Smooth muscle cell (in vitro differentiated cells): ENCODE measurements at regions not wholly inside any gene's neighbourhood (a gene's known extent, or its start where the extent isn't known, plus 50 kb on each side); places are given as distances from the start of the nearest gene placed in this dataset.

Source experiments
- DNase-seq: peaks from one replicate; lab custom pipeline; 2025; ENCODE audit not compliant: unreplicated experiment; lab: John Stamatoyannopoulos, UW
- H2AFZ ChIP-seq: fragments of 200-600 bp; sonication (generic); 2 replicates; pipeline ENCODE4 v1.6.0; 2016; ENCODE audit warnings: antibody characterized with exemption, low read depth, mild to moderate bottlenecking
- H3F3A ChIP-seq: fragments of 200-600 bp; sonication (generic); 2 replicates; pipeline ENCODE4 v1.6.0; 2017; ENCODE audit warnings: antibody characterized with exemption, low read depth
- H3K27ac ChIP-seq: fragments of 200-600 bp; sonication (generic); 2 replicates; pipeline ENCODE4 v1.5.1; 2016; ENCODE audit warnings: low read depth, mild to moderate bottlenecking
- H3K27me3 ChIP-seq: fragments of 200-600 bp; sonication (generic); 2 replicates; pipeline ENCODE4 v1.6.1; 2016; ENCODE audit warnings: low read depth, mild to moderate bottlenecking
- H3K36me3 ChIP-seq: fragments of 200-600 bp; sonication (generic); 2 replicates; pipeline ENCODE4 v1.5.1; 2016; ENCODE audit warnings: low read depth
- H3K4me1 ChIP-seq: fragments of 200-600 bp; sonication (generic); 2 replicates; pipeline ENCODE4 v1.5.1; 2016; ENCODE audit warnings: low read depth
- H3K4me2 ChIP-seq: fragments of 200-600 bp; sonication (generic); 2 replicates; pipeline ENCODE4 v1.6.0; 2016; ENCODE audit warnings: mild to moderate bottlenecking
- H3K4me3 ChIP-seq: fragments of 200-600 bp; sonication (generic); 2 replicates; pipeline ENCODE4 v1.5.1; 2016; ENCODE audit warnings: mild to moderate bottlenecking
- H3K79me2 ChIP-seq: fragments of 200-600 bp; sonication (generic); 2 replicates; pipeline ENCODE4 v1.6.0; 2016; ENCODE audit warnings: low read depth, mild to moderate bottlenecking
- H3K9ac ChIP-seq: fragments of 200-600 bp; sonication (generic); 2 replicates; pipeline ENCODE4 v1.6.0; 2016; ENCODE audit warnings: low read depth
- H3K9me3 ChIP-seq: fragments of 200-600 bp; sonication (generic); replicated peaks from 2 replicates; pipeline ENCODE4 v1.5.1; 2016; ENCODE audit warnings: low read depth
- H4K20me1 ChIP-seq: fragments of 200-600 bp; sonication (generic); 2 replicates; pipeline ENCODE4 v1.6.0; 2016; ENCODE audit warnings: low read depth
- CTCF ChIP-seq: fragments of 200-600 bp; sonication (generic); IDR thresholded peaks from 2 replicates; pipeline ENCODE4 v1.5.1; 2017; ENCODE audit warnings: borderline replicate concordance, mild to moderate bottlenecking, antibody characterized with exemption; ENCODE audit not compliant: insufficient read depth, poor library complexity, severe bottlenecking
- WGBS: methylation state at CpG from one replicate; pipeline ENCODE4 v1.1.7; 2016; ENCODE audit warnings: low lambda C conversion rate; 5-methylcytosine and 5-hydroxymethylcytosine counted together

- Histone ChIP-seq H3K4me2 (no peak overlapping the region), H3F3A (no peaks in the 10 kb centered on the region), H3K79me2 (no peaks in the 10 kb centered on the region), H3K27me3 (no peaks in the 10 kb centered on the region), H3K27ac (no peak overlapping the region), H3K4me3 (no peak overlapping the region), H3K4me1 (no peaks in the 10 kb centered on the region), H4K20me1 (no peaks in the 10 kb centered on the region), H3K9me3 (no peaks in the 10 kb centered on the region), H3K9ac (no peak overlapping the region), H3K36me3 (no peaks in the 10 kb centered on the region), H2AFZ (no peak overlapping the region)
- DNase-seq: no peak
- TF ChIP-seq CTCF: no peak
- 80% methylated on average over 3 of the region's 3 CpGs for WGBS
These were observed 345.8 kb downstream of the SOCS6 start for GRCh38 chr18:70634576-70635147.

- TF ChIP-seq CTCF: no peak
- H3K4me3 ChIP-seq: no peak overlapping the region
- no peak overlapping the region for H3K4me2 ChIP-seq
- no peaks in the 10 kb centered on the region for H3K27me3 ChIP-seq
- 88% methylated on average over 4 of the region's 4 CpGs for WGBS
- H3F3A ChIP-seq: no peaks in the 10 kb centered on the region
- no peaks in the 10 kb centered on the region for H3K36me3 ChIP-seq
- no peaks in the 10 kb centered on the region for H4K20me1 ChIP-seq
- H3K4me1 ChIP-seq: no peaks in the 10 kb centered on the region
- H3K9ac ChIP-seq: no peak overlapping the region
- H3K9me3 ChIP-seq: no peaks in the 10 kb centered on the region
- no peaks in the 10 kb centered on the region for H3K79me2 ChIP-seq
- no peak overlapping the region for H3K27ac ChIP-seq
- H2AFZ ChIP-seq: no peak overlapping the region
- DNase-seq: no peak
These were observed 338.4 kb downstream of the SOCS6 start for GRCh38 chr18:70627182-70627802.

- Histone ChIP-seq H2AFZ (no peak overlapping the region), H4K20me1 (no peaks in the 10 kb centered on the region), H3F3A (no peaks in the 10 kb centered on the region), H3K4me1 (no peaks in the 10 kb centered on the region), H3K79me2 (no peaks in the 10 kb centered on the region), H3K4me3 (no peak overlapping the region), H3K9me3 (no peaks in the 10 kb centered on the region), H3K27me3 (no peaks in the 10 kb centered on the region), H3K27ac (no peak overlapping the region), H3K9ac (no peak overlapping the region), H3K36me3 (no peaks in the 10 kb centered on the region), H3K4me2 (no peak overlapping the region)
- DNase-seq: no peak
- no peak for TF ChIP-seq CTCF
- WGBS: 75% methylated on average over 9 of the region's 9 CpGs
These were observed 334.0 kb downstream of the SOCS6 start for GRCh38 chr18:70622622-70623419.
